NCI-H1436 (cell line): ENCODE measurements at regions not wholly inside any gene's neighbourhood (a gene's known extent, or its start where the extent isn't known, plus 50 kb on each side); places are given as distances from the start of the nearest gene placed in this dataset.
"Not testable (repeated sequence)": the region's sequence is repeated elsewhere in the genome, so short reads cannot be mapped to it uniquely, and the experiment has no call there.

ENCODE experiments used
- DNase-seq: peaks from one replicate; lab custom pipeline; 2025; lab: John Stamatoyannopoulos, UW

DNA sequence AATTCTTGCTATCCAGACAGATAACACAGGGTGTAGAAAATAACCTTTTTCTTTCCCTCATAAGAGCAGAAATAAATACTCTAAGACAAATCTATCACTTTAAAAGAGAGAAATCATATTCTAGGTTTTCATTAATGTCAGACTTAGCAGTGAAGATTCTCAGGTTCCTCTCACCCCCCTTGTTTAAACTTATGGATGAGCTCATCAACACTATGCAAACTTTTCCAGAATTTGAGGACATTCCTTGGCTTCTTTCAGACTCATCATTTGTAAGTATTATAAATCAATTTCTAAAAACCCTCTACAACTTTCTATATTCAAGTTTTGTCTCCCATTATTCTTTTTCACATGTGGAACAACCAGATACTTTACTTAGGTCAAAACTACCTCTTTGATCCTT lies 374.9 kb upstream of the TRPC7 start:
- no peak for DNase-seq

DNA sequence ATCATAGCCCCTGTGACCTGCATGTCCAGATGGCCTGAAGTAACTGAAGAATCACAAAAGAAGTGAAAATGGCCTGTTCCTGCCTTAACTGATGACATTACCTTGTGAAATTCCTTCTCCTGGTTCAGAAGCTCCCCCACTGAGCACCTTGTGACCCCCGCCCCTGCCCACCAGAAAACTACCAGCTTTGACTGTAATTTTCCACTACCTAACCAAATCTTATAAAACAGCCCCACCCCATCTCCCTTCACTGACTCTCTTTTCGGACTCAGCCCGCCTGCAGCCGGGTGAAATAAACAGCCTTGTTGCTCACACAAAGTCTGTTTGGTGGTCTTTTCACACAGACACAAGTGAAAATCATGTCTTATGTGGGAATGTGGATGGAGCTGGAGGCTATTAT lies 373.9 kb upstream of the TRPC7 start:
- not testable (repeated sequence) for DNase-seq

DNA sequence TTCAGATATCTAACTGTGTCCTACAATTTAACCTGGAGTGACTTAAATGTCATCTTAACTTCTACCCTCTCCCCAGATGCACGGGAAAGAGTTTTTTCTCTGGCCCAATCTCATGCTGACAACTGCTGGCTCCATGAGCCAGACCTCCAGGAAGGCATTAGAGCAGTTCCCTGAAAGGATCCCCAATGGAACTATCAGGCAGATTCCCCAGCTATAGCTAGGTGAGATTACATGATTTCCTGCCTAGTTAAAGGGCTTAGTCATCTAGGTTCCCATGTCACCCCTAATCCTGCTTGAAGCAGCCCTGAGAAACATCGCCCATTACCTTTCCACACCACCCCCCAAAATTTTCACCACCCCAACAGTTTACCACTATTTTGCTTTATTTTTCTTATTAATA lies 373.5 kb upstream of the TRPC7 start:
- DNase-seq, result no peak

DNA sequence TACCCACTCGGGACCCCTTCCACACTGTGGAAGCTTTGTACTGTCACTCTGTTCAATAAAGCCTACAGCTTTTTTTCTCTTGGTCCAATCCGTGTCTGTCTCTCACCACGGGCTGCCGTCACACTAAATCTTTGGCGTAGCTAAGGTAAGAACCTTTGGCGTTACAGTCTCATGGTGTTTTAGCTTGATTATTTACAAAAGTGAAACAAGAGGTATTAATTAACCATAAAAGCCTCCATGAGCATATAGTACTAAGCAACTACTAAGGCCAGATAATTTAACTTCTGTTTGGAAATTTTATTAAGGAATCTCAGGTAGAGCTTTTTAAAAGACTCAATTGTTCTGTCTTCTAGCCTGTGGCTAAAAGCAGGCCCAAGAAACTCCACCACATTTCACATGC lies 370.7 kb upstream of the TRPC7 start:
- no peak for DNase-seq

DNA sequence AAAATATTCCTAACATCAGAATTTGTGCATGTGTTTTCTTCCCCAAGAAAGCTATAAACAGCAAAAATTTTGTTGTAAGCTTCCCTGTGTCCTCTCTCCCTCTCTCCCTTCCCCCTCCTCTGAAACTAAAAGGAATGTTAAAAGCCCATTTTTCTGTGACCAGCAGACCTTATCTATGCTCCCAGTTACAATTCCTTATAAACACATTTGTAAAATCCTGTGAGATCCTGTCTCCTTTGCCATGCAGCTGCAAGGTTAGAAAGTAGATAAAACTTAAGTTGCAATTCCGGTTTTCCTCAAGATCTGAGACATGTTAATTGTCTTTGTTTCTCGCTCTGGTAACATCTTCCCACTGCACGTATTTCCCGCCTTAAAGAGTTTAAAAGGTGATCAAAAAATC lies 370.3 kb upstream of the TRPC7 start:
- not testable (repeated sequence) for DNase-seq

DNA sequence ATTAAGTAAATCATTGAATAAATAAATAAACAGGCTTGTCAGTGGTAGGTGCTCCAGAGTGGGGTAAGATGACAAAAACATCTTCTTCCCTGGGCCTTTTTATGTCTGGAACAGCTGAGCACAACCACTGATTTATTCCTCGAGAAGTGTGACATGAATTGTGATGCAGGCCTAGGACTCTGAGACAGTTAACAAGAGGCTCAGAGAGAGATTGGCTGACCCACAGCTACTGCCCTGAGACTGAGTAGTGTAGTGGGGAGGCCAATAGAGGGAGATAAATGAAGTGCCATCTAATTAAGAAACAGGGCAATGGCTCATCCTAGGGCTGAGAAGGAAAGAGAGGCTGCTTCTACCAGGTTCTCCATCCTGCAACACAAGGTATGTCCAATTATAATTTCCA lies 369.3 kb upstream of the TRPC7 start:
- no peak for DNase-seq

DNA sequence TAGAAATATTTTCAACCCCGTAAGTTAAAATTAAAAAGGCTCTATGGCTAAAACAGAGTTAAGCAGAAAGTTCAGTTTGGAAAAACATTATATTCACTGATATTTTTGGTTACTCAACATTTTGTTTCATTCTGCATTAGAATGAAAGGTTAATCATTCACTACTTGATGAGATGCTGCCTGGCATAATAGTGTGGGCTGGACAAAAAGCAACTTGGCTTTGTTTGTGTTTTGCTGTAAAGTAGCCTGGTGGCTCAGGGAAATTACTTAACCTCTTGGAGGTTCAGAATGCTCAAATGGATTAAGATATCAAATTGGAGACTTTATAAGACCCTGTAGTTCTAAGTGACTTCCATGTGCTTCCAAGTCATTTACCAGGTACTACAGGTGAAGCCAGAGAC lies 367.4 kb upstream of the TRPC7 start:
- no peak for DNase-seq

DNA sequence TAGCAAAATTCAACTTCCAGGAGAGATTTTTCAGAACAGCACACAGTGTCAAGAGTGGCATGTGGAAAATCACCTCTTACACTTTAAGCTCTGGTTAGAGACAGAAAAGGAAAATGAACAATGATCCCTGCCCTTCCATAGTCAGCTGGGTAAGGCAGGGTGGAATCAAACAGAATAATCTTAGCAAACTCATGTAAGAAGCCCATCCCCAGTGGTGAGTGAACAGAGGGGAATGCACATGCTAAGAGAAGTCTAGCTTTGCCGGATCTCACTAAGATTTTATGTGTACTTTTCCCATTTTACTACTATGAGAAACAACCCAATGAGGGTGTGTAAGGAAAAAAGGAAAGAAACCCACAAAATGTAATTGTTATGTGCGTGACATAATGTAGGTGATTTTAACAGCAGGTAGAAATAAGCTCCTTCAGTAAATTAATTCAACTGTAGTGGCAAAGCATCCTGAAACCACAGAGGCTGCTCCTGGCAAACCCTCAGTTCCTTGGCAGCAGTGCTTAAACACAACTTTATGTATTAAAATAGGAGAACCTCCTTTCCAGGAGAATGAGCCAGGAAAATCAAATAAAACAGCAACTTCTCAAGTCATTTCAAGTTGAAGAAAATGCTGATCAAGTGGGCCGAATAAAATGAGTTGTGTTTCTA lies 366.0 kb upstream of the TRPC7 start:
- DNase-seq, result no peak

DNA sequence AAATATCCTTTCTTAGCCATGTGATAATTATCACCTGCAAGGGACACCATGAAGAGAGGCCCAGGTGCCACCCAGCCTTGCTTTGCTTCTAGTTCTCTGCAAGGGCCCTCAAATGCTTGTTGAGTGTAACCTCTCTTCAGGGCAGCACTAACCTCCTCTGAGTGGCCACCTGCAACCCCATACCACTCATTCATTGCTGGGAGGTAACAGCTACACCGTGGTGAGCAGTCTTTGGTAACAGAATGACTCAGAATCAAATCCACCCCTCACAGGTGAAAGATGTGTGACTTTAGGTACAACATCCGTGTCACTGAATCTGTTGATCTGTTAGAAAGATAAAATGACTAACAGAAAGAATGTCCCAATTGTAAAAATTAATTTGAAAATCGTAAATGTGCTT lies 365.1 kb upstream of the TRPC7 start:
- no peak for DNase-seq

DNA sequence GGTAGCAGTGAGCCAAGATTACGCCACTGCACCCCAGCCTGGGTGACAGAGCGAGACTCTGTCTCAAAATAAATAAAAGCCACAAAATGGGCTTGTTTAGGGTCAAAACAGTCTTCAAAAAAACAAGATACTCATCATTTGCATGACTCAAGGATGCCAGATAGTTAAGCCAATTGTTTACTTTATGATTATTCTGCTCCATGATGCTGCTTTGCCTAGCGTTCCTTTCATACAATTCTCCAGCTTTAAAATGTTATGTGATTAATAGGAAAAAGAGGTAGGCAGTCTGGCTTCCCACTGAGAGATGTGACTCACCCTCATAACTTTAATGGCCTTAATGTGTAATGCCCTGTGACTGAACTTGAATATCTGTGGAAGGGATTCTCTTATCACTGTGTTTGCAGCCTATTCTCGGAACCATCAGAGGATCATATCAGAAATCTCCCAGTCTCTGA lies 364.6 kb upstream of the TRPC7 start:
- DNase-seq, result no peak

DNA sequence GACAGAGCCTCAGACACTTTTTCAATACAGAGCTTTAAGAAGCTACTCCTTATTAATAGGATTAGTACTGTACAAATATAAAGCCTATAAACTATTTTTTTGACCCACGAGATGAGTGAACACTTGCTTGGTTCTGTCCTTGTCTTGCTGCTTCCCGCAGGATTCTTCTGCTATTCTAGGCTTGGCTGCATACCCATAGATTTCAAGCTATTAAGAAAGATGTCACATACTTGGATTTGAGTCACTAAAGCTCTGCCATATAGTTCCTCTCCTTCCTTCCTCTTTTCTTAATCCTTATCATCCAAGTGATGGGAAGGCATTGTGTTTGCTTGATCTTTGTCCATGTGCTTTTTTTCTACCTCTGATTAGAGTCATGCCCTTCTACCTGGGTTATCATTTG lies 361.2 kb upstream of the TRPC7 start:
- DNase-seq, result no peak

DNA sequence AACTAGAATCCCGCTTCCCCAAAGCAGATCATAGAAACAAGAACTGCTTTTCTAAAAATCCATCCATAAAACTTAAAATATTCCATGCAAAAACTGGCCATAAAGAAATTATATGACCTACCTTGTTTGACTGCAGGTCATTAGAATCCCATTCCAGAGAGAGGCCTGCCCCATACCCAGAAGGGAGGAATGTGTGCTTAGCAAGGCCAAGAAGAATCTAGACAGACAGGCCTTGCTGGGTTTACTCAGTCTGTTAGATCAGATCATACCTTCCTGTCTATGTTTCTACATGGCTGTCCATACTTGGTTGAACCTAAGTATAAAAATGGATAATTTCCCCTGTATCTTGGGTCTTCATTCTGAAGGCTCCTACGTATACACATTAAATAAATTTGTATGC lies 358.8 kb upstream of the TRPC7 start:
- no peak for DNase-seq

DNA sequence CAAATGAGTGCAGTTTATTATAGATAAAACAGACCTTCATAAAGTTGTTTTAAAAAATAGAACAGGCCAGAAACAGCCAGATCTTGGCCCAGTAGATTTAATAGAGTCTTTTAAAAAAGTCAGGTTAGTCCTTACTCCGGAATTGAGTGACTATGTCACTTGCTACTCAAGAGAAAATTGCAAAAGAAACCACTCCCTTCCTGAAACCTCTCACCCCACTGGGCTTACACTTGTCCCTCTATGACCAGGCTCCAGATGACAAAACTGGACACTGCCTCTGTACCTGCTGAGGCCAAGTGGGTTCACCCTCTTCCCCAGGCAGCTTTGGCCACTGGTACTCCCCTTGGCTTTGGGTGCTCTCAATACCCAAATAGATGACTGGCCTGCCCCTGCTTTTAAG lies 357.2 kb upstream of the TRPC7 start:
- no peak for DNase-seq

DNA sequence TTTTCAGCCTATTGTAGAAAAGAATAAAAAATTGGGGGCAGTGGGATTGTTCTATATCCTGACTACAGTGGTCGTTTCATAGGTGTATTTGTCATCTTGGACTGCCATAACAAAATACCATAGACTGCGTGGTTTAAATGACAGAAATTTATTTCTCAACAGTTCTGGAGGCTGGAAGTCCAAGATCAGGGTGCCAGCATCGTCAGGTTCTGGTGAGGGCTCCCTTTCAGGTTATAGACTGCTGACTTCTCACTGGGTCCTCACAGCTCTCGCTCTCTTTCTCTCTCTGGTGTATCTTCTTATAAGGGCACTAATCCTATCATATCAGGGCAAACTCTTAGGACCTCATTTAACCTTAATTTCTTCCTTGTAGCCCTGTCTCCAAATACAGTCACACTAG lies 356.7 kb upstream of the TRPC7 start:
- DNase-seq, result no peak

DNA sequence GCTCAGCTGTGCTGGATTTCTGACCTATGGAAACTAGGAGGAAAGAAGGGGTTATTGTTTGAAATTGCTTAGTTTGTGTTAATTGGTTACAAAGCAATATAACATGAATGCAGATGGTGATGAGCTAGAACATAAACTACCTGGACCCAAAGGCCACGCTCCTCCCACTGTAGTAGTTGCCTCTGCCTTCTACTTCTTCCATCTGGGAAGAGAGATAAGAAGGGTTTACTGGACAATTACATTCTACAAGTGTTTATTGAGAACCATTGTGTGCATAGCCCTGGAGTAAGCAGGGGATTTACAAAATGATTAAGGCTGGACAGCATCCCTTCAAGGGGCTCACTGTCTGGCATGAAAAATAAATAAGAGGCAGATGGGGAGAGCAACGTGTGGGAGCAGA lies 355.3 kb upstream of the TRPC7 start:
- DNase-seq, result no peak

DNA sequence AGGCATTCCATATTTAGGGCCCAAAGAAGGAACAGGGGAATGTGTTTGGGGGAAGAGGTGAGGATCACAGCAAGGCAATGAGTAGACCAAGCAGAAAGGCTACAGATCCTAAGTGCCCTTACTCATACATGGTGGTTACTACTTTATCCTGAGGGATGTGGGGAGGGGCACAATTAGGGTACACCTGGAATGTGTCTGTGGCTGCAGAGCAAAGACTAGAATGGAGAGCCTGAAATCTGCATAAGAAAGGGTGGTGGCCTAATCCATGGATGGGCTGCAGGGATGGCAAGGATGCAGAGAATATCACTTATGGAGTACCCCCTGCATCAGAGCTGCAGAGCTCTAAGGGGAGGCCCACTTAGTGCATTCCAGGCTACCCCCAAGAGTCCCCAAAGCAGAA lies 352.6 kb upstream of the TRPC7 start:
- no peak for DNase-seq

DNA sequence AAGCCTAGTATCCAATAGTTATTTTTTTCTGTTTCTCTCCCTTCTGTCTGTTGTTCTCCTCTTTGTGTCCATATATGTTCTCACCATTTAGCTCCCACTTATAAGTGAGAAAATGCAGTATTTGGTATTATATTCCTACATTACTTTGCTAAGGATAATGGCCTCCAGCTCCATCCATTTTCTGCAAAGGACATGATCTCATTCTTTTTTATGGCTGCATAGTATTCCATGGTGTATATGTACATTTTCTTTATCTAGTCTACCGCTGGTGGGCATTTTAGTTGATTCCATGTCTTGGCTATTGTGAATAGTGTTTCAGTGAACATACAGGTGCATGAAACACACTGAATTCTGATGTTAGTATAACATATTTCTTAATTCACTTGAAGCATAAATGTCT lies 348.9 kb upstream of the TRPC7 start:
- no peak for DNase-seq

DNA sequence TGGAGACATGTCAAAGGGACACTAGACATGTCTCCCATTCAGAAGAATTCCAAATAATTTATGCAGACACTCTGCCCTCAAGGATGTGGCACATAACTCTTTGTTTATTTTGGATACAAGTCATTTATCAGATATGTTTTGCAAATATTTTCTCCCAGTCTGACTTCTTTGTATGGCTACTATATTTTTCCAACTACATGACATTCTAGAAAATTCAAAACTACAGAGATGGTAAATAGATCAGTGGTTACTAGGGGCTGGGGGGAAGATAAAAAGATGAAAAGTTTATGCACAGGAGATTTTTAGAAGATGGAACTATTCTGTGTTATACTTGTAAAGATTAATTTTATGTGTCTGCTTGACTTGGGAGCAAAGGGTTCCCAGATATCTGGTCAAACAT lies 347.3 kb upstream of the TRPC7 start:
- no peak for DNase-seq

DNA sequence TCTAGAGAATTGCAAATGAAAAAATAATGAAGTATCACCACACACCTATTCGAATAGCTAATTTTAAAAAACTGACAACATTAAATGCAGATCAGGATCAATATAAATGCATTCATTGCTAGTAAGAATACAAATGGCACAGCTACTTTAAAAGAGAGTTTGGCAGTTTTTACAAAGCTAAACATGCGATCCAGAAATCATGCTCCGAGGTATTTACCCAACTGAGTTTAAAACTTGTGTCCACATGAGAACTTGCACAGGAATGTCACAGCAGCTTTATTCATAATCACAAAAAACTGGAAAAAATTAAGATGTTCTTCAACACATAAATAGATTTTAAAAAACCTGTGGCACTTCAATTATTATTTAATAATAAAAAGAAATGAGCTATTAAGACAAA lies 345.5 kb upstream of the TRPC7 start:
- no peak for DNase-seq

DNA sequence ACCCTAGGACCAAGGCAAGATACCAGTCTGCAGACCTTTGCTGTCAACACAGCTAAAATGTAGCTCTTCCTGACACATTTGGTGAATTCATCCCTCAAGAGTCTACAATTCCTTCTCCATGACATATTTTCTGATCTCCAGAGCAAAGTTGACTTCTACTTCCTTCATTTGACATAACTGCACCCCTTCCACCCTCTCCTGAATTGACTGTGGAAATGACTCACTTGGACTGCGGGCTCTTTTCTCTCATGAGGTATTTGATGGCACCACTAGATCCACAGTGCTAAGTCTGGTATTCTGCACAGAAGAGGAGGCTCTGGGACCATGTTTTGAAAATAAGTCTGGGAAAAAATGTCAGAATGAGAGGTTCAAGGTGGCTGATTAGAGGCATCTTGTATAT lies 338.4 kb upstream of the TRPC7 start:
- no peak for DNase-seq

DNA sequence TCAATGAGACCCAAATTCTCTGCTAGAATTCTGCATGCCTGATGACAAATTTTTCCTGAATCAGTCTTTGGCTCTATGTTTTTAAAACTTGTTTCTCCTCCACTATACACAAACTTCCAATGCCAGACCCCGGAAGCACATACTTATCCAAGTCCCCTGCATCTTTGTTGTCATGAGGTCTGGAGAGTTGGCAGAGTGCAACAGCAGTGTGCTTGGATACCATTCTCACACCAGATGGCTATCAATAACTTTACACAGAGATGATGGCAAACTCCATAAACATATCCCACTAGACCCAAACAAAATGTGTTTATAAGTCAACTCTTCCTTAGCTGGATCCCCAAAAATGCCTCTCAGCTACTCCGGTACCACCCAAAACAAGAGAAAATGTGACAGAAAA lies 337.7 kb upstream of the TRPC7 start:
- DNase-seq, result no peak

DNA sequence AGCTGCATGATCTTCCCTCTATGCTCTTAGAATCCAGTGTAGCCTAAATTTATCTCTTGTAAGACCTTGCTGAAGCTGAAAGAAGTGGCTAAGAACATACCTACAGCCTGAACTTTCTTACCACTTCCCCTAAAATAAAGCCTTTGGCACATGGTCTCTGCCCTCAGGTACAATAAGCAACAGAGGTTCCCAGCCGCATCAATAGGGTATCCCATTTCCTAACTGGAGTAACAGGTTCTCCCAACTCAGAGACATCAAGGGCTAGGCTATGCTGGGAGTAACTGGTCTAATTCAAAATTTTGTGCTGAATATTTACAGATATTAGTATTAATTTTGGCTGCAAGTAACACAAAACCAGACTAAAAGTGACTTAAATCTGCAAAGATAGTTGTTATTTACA lies 335.8 kb upstream of the TRPC7 start:
- no peak for DNase-seq

DNA sequence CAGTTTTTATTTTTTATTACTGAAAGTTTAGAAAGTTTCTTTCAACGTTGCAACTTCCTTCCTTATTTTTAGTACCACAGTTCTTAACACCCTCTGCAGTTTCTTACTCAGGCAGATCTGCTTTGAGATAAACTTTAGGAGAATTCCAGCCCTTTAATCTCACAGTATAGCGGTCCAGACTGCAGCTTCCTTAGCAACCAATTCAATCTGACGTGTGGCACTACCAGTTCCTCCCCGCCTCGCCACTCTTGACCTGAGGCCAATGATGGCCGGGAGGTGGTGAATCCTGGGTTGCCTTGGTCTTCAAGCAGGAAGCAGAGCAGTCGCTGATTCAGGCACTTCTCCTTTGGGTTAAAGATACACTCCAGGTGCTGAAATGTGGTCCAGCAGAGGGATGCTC lies 334.3 kb upstream of the TRPC7 start:
- DNase-seq, result no peak

DNA sequence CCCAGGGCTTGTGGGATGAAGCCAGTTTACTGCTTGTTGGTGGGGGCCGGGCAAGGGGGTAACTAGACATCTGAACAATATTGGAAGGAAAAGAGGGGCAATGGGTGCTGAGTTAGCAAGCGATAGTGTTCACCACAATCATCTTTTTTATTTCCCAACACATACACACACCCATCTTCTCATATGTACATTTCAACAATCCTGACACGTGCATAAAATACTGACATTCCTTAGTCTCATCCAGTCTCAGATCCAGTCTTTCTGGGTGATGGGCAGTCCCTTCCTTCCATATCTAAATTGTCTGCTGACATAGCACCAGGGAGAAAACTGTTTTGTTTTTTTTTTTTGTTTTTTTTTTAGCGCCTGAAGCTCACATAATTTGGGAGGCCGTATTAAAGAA lies 333.6 kb upstream of the TRPC7 start:
- DNase-seq, result no peak

DNA sequence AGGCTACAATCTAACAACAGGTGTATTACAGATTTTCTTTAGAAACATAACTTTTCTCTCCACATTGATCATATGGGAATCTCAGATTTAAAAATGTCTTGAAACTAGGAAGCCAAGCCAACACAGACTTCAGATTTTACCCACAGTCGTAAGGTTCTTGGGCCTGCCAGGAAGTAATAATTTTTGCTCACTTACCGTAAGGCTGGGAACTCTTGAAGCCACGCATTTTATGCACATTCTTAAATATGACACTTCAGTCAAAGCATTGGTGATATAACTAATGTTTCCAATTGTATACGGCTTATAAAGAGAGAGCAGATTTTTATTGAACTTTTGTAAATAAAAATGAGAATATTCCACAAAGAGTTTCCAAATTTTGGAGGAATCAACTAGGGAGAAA lies 328.9 kb upstream of the TRPC7 start:
- no peak for DNase-seq
